GM19395 (cell line): ENCODE measurements at regions not wholly inside any gene's neighbourhood (a gene's known extent, or its start where the extent isn't known, plus 50 kb on each side); places are given as distances from the start of the nearest gene placed in this dataset.
"Not testable (repeated sequence)": the region's sequence is repeated elsewhere in the genome, so short reads cannot be mapped to it uniquely, and the experiment has no call there.

Experiments used
- ATAC-seq: cut with Tn5 transposase; IDR thresholded peaks from one replicate; pipeline ENCODE4 v1.9.1; 2021; ENCODE audit warnings: mild to moderate bottlenecking, moderate library complexity; ENCODE audit not compliant: unreplicated experiment

GRCh38 chr7:68752485-68753178 lies 845.6 kb upstream of the AUTS2 start:
- no peak for ATAC-seq

GRCh38 chr7:68754414-68754813 lies 843.9 kb upstream of the AUTS2 start:
- ATAC-seq = no peak

DNA sequence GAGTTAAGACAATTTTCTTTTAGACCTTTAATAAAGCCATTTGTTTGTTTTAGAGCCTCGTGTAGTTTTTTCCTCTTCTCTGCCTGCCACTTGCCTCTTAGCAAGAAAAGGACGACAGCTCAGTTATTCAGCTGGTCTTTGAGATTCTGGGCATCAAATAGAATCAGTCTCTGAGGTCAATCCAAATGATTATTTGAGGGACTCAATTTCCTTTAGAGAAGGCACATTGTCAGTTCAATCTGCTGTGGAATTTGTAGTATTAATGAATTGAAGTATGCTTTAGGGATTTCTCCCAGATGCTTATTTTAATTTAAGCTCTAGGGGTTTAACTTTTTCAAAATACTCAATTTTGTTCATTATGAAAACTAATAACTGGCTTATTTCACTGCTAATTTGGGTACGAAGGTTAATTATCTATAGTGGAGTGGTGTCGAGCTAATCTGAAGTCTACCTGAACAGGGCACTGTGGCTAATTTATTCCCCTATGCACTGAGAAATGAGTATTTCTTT lies 841.2 kb upstream of the AUTS2 start:
- ATAC-seq = no peak

DNA sequence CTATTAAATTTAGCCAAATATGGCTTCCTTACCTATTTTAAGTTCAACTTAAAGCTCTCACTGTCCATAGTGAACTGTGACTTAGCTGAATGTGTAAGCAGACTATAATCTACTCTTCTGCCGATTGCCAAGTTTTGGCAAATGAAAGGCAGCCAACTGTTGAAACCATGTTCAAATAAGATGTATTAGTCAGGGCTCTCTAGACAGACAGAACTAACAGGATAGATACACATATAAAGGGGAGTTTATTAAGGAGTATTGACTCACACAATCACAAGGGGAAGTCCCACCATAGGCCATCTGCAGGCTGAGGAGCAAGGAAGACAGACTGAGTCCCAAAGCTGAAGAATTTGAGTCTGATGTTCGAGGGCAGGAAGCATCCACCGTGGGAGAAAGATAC lies 837.7 kb upstream of the AUTS2 start:
- no peak for ATAC-seq

- ATAC-seq = no peak
These were observed 830.8 kb upstream of the AUTS2 start for GRCh38 chr7:68767462-68767861.

- ATAC-seq = no peak
These were observed 827.6 kb upstream of the AUTS2 start for GRCh38 chr7:68770649-68771048.

GRCh38 chr7:68776326-68776725 lies 821.9 kb upstream of the AUTS2 start:
- no peak for ATAC-seq

DNA sequence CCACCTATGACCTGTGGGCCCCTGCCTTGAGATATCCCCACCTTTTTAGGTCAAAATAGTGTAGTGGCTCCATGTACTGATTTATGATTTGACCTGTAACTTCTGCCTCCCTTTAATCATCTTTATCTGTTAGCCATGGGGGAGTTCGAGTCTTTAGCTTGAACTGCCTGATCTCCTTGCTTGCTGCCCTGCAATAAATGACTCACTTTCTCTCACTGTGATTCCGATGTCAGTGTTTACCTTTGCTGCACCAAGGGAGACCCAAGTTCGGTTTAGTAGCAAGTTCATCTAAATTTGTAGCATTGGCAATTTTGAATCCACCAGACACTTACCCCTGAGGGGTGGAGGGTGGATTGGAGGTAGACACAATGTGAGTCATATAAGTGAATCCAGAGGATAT lies 814.6 kb upstream of the AUTS2 start:
- no peak for ATAC-seq

- ATAC-seq = no peak
These were observed 813.2 kb upstream of the AUTS2 start for GRCh38 chr7:68785036-68785435.

- no peak for ATAC-seq
These were observed 810.7 kb upstream of the AUTS2 start for GRCh38 chr7:68787566-68787965.

DNA sequence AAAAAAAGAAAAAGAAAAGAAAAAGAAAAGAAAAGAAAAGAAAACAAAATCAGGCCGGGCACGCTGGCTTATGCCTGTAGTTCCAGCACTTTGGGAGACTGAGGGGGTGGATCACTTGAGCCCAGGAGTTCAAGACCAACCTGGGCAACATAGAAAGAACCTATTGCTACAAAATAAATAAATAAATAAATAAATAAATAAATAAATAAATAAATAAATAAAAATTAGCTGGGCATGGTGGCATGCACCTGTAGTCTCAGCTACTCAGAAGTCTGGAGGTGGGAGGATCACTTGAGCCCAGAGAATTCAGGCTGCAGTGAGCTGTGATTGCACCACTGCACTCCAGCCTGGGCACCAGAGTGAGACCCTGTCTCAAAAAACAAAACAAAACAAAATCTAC lies 809.7 kb upstream of the AUTS2 start:
- ATAC-seq = not testable (repeated sequence)

DNA sequence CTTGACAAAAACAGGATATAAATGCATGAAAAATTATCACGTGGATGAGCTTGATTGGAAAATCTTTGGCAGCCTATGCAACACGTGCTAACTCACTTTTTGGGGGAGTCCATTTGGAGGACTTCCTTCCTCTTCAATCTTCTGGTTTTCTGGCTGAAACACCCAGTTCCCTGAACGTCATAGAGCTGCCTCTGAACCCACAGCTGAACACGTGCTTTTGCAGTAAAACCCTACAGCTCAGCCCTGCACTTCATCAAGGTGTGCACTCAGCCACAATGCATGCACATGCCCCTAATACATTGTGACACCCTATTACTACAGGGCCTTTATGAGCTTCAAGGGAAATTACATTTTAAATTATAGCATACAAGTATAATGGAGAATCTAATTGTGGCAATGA lies 808.7 kb upstream of the AUTS2 start:
- ATAC-seq = no peak

DNA sequence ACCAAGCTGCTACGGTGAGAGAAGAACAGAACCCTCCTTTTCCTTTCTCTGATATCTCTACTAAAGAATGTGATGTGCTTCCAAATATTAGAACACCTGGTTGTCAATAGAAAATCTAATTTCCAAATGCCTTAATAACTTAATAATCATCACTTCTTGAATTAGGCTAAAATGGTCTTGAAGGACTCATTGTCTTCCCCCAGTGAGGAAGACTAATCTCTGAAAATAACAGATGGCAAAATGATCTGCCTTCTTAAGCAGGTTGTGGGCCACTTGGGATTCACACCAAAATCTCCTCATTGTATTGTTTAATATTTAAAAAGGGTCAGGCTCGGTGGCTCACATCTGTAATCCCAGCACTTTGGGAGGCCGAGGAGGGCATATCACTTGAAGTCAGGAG lies 805.9 kb upstream of the AUTS2 start:
- ATAC-seq = no peak

GRCh38 chr7:68793513-68793912 lies 804.8 kb upstream of the AUTS2 start:
- no peak for ATAC-seq

- ATAC-seq = no peak
These were observed 798.0 kb upstream of the AUTS2 start for GRCh38 chr7:68800316-68800715.

- ATAC-seq = no peak
These were observed 793.1 kb upstream of the AUTS2 start for GRCh38 chr7:68805159-68805558.

DNA sequence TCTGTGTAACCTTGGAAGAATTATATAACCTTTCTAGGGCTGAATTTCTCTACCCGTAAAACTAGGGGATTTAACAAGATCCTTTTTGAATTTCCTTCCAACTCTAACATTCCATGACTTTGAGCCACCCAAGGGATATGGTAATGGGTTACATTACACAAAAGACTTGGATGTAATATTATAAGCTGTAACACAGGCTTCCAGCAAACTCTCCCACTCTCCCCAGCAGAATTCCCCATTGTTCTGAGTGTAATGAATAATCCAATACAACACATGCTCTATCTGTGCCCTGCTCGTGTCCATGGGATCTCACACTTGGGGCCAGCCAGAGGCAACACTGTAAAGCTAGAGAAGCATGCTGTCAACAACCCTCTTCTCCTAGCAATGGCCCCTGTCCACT lies 790.6 kb upstream of the AUTS2 start:
- ATAC-seq = no peak

DNA sequence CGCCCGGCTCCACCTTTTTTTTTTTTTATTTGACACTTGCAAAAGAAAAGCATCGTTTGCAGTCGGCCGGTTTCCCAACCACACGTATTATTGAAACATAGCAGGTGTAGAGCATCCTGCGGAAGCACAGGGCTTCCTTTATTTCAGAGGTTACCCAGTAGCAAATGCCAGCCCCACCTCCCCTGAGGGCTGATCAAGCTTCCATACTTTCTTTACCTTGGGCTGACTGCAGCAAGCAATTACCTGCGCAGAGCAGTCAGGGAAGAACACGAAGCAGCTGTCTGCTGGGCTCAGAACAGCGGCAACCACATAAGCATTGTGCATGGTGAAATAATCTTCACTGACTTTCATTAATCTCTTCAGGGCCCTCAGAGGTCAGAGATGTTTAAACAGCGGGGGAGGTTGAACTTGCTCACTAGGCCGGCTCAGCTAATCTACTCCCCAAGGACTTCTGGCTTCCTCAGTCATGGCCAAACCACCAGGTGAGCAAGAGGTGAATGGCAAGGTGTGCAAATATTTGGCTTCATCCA lies 784.7 kb upstream of the AUTS2 start:
- no peak for ATAC-seq

DNA sequence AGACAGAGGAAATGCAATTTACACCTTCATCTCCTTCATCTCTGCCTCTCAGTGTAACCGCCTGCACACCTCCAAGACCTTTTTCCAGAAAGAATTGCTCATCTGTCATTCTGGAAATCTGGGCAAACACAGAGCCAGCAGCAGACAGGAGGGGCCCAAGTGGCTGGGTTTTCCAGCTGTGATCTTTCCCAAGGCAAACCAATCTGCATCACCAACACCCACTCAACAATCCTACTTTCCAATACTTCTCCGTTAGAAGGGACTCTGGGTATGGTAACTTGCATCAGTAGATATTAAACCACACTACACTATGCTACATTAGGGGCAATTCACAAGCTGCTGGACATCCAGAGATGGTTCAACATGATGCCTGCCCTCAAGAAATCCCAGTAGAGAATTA lies 781.8 kb upstream of the AUTS2 start:
- no peak for ATAC-seq

GRCh38 chr7:68820321-68820720 lies 778.0 kb upstream of the AUTS2 start:
- ATAC-seq = no peak

DNA sequence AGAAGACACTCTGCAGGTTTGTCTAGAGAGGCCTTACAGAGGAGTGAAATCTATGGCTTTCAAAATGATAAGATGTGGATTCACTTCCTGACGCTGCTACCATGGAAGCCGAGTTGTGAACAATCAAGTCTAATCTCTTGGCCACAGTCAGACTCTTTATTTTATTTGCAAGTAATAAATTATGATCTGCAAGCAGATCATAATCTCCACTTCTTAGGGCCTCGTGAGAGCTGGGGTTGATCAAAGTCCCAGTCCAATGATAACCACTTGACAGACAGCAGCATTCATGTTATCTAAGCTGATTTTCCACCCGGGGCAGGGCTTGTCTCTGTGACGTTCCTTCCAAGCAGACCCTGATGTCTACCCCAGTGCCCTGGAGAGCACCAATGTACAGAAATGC lies 776.4 kb upstream of the AUTS2 start:
- no peak for ATAC-seq

DNA sequence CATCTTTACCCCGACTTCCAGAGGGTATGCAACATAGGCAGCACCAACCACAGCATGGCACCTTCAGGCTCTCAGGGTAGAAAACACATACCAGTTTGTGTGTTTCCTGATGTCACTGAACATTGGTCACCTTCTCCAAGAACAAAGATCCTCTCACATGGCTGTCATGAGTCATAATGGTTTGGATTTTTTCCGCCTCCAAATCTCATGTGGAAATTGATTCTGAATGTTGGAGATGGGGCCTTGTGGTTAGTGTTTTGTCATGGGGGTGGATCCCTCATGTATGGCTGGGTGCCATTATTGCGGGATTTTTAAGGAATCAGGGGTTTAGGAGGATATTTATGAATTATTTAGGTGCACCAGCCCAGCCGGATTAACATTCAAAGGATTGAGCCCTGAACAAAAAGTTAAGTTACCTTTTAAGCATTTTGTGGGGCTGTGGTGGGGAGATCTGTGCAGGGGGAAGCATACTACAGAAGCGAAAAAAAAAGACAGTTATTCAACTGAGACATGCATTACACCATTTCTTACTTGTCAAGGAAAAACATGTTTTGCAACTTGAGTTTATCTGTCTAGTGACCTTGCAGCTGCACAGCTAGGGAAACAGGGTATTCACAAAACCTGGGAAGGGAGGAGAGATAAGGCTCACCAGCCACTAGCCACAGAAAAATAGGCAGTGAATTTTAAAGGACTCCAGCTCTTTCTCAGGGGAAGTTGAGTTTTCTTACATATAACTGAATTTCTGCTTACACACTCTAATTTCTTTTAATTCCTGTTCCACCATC lies 774.1 kb upstream of the AUTS2 start:
- ATAC-seq = no peak
